ENCODE measurements at regions not wholly inside any gene's neighbourhood (a gene's known extent, or its start where the extent isn't known, plus 50 kb on each side); places are given as distances from the start of the nearest gene placed in this dataset.

GRCh38 chr3:25033407-25034029 lies 394.5 kb upstream of the RARB start:
- ATAC-seq (peak; percentile 97), DNase-seq (ENCODE audit: low spot score) (peak; percentile 93)
- no peak overlapping the region for H3K4me3 ChIP-seq
- no peaks in the 10 kb centered on the region for H3K4me1 ChIP-seq (ENCODE audit: insufficient read depth)
- peak; percentile 70; the same call in 1 of the 2 replicates for TF ChIP-seq ZNF462 (CRISPR knock-in tag; IDR thresholded peaks at IDR 0.05)
- TF ChIP-seq JUNB (IDR thresholded peaks at IDR 0.05; ENCODE audit: unreplicated experiment), result no peak
- TF ChIP-seq ZNF114 (CRISPR knock-in tag; IDR thresholded peaks at IDR 0.05), result no peak
- peak; percentile 83 to 91 for TF ChIP-seq CTCF (conservative IDR thresholded peaks at IDR 0.05; ENCODE audit: low read depth in 2 of 2)
- no peak for TF ChIP-seq ETS1 (IDR thresholded peaks at IDR 0.05)
- TF ChIP-seq STAT1 (IDR thresholded peaks at IDR 0.05; ENCODE audit: unreplicated experiment), result no peak
- H4K20me1 ChIP-seq (replicated peaks; ENCODE audit: insufficient read depth), result no peaks in the 10 kb centered on the region
- Mint-ChIP-seq H3K27me3 (ENCODE audit: insufficient read depth, low read depth, poor library complexity) (peaks cover 2% of the 10 kb centered on the region), H3K9me3 (no peaks in the 10 kb centered on the region), H3K27ac (no peak overlapping the region), H3K4me1 (no peaks in the 10 kb centered on the region), H3K4me3 (no peak overlapping the region), H3K36me3 (ENCODE audit: low read depth) (no peaks in the 10 kb centered on the region)
- no peaks in the 10 kb centered on the region for H3K27me3 ChIP-seq (ENCODE audit: insufficient read depth)
- H3K9me2 ChIP-seq (ENCODE audit: insufficient read depth), result no peaks in the 10 kb centered on the region
- H3K79me2 ChIP-seq (replicated peaks; ENCODE audit: insufficient read depth), result no peaks in the 10 kb centered on the region
- H2AFZ ChIP-seq, result no peak overlapping the region
- no peak overlapping the region for H3K27ac ChIP-seq (ENCODE audit: low read depth)
- H3F3A ChIP-seq (replicated peaks; ENCODE audit: low read depth), result no peaks in the 10 kb centered on the region
- no peaks in the 10 kb centered on the region for H3K36me3 ChIP-seq (ENCODE audit: insufficient read depth)
- H3K4me2 ChIP-seq, result no peak overlapping the region
